ENCODE measurements at regions not wholly inside any gene's neighbourhood (a gene's known extent, or its start where the extent isn't known, plus 50 kb on each side); places are given as distances from the start of the nearest gene placed in this dataset.

- TF ChIP-seq CTCF (conservative IDR thresholded peaks at IDR 0.05; ENCODE audit: low read depth, low read length) = no peak
- TF ChIP-seq EZH2phosphoT487 (IDR thresholded peaks at IDR 0.05; ENCODE audit: borderline replicate concordance, low read length) = no peak
- no peak for TF ChIP-seq EZH2 (IDR thresholded peaks at IDR 0.05; ENCODE audit: low read length, unreplicated experiment)
Observed at GRCh38 chr5:147169399-147169798, 65.4 kb upstream of the STK32A start.

All from PC-3 (cell line).